ENCODE measurements at regions not wholly inside any gene's neighbourhood (a gene's known extent, or its start where the extent isn't known, plus 50 kb on each side); places are given as distances from the start of the nearest gene placed in this dataset.
"Not testable (repeated sequence)": the region's sequence is repeated elsewhere in the genome, so short reads cannot be mapped to it uniquely, and the experiment has no call there.

GRCh38 chr10:8332730-8333111 lies 278.2 kb downstream of the GATA3 start:
- no peak for DNase-seq (ENCODE audit: extremely low read depth in 1 of 2, low read depth in 1 of 2)

- DNase-seq (ENCODE audit: extremely low read depth in 1 of 2, low read depth in 1 of 2) = no peak
Measured at GRCh38 chr10:8334631-8335030, 280.1 kb downstream of the GATA3 start.

GRCh38 chr10:8336629-8337331 lies 282.3 kb downstream of the GATA3 start:
- no peak for DNase-seq (ENCODE audit: extremely low read depth in 1 of 2, low read depth in 1 of 2)

- DNase-seq (ENCODE audit: extremely low read depth in 1 of 2, low read depth in 1 of 2) = no peak
Measured at GRCh38 chr10:8337332-8337651, 282.8 kb downstream of the GATA3 start.

- no peak for DNase-seq (ENCODE audit: extremely low read depth in 1 of 2, low read depth in 1 of 2)
Measured at GRCh38 chr10:8338177-8338766, 283.8 kb downstream of the GATA3 start.

GRCh38 chr10:8344756-8345155 lies 290.3 kb downstream of the GATA3 start:
- DNase-seq (ENCODE audit: extremely low read depth in 1 of 2, low read depth in 1 of 2) = no peak

- no peak for DNase-seq (ENCODE audit: extremely low read depth in 1 of 2, low read depth in 1 of 2)
Measured at GRCh38 chr10:8346861-8347260, 292.4 kb downstream of the GATA3 start.

- DNase-seq (ENCODE audit: extremely low read depth in 1 of 2, low read depth in 1 of 2) = not testable (repeated sequence)
Measured at GRCh38 chr10:8347614-8348013, 293.1 kb downstream of the GATA3 start.

GRCh38 chr10:8349610-8350249 lies 295.2 kb downstream of the GATA3 start:
- DNase-seq (ENCODE audit: extremely low read depth in 1 of 2, low read depth in 1 of 2) = no peak

- DNase-seq (ENCODE audit: extremely low read depth in 1 of 2, low read depth in 1 of 2) = no peak
Measured at GRCh38 chr10:8350250-8350967, 295.9 kb downstream of the GATA3 start.

GRCh38 chr10:8352171-8353075 lies 297.9 kb downstream of the GATA3 start:
- no peak for DNase-seq (ENCODE audit: extremely low read depth in 1 of 2, low read depth in 1 of 2)

GRCh38 chr10:8356283-8356682 lies 301.8 kb downstream of the GATA3 start:
- DNase-seq (ENCODE audit: extremely low read depth in 1 of 2, low read depth in 1 of 2) = no peak

GRCh38 chr10:8359467-8359866 lies 305.0 kb downstream of the GATA3 start:
- no peak for DNase-seq (ENCODE audit: extremely low read depth in 1 of 2, low read depth in 1 of 2)

- no peak for DNase-seq (ENCODE audit: extremely low read depth in 1 of 2, low read depth in 1 of 2)
Measured at GRCh38 chr10:8360365-8360764, 305.9 kb downstream of the GATA3 start.

GRCh38 chr10:8360814-8361509 lies 306.5 kb downstream of the GATA3 start:
- no peak for DNase-seq (ENCODE audit: extremely low read depth in 1 of 2, low read depth in 1 of 2)

GRCh38 chr10:8361510-8361844 lies 307.0 kb downstream of the GATA3 start:
- no peak for DNase-seq (ENCODE audit: extremely low read depth in 1 of 2, low read depth in 1 of 2)

GRCh38 chr10:8365935-8366911 lies 311.7 kb downstream of the GATA3 start:
- DNase-seq (ENCODE audit: extremely low read depth in 1 of 2, low read depth in 1 of 2) = peak; percentile 6 to 33

- DNase-seq (ENCODE audit: extremely low read depth in 1 of 2, low read depth in 1 of 2) = not testable (repeated sequence)
Measured at GRCh38 chr10:8367672-8368411, 313.4 kb downstream of the GATA3 start.
